Neural progenitor cell (in vitro differentiated cells): ENCODE measurements at regions not wholly inside any gene's neighbourhood (a gene's known extent, or its start where the extent isn't known, plus 50 kb on each side); places are given as distances from the start of the nearest gene placed in this dataset.

Experiments
- DNase-seq: peaks from one replicate; pipeline ENCODE4 v3.0.0-alpha.2; 2016; ENCODE audit warnings: low spot score
- H2AFZ ChIP-seq: fragments of 200-600 bp; sonication (generic); replicated peaks from 2 replicates; pipeline ENCODE4 v1.6.1; 2016; ENCODE audit warnings: antibody characterized with exemption
- H3F3A ChIP-seq: fragments of 200-600 bp; sonication (generic); 2 replicates; pipeline ENCODE4 v1.6.1; 2016; ENCODE audit warnings: antibody characterized with exemption, low read depth
- H3K27ac ChIP-seq: fragments of 200-600 bp; sonication (generic); 2 replicates; pipeline ENCODE4 v1.5.1; 2016; ENCODE audit warnings: mild to moderate bottlenecking
- H3K27me3 ChIP-seq: fragments of 200-600 bp; sonication (generic); 2 replicates; pipeline ENCODE4 v1.6.1; 2016; ENCODE audit warnings: mild to moderate bottlenecking, moderate library complexity
- H3K36me3 ChIP-seq: fragments of 200-600 bp; sonication (generic); 2 replicates; pipeline ENCODE4 v1.5.1; 2016
- H3K4me1 ChIP-seq: fragments of 200-600 bp; sonication (generic); 2 replicates; pipeline ENCODE4 v1.6.1; 2016; ENCODE audit warnings: mixed run types
- H3K4me2 ChIP-seq: fragments of 200-600 bp; sonication (generic); 2 replicates; pipeline ENCODE4 v1.6.1; 2016
- H3K4me3 ChIP-seq: fragments of 200-600 bp; sonication (generic); 2 replicates; pipeline ENCODE4 v1.5.1; 2016
- H3K79me2 ChIP-seq: fragments of 200-600 bp; sonication (generic); 2 replicates; pipeline ENCODE4 v1.6.1; 2016; ENCODE audit warnings: low read depth
- H3K9ac ChIP-seq: fragments of 200-600 bp; sonication (generic); 2 replicates; pipeline ENCODE4 v1.6.1; 2016
- H3K9me3 ChIP-seq: fragments of 200-600 bp; sonication (generic); 2 replicates; pipeline ENCODE4 v1.5.1; 2016; ENCODE audit warnings: low read depth
- H4K20me1 ChIP-seq: fragments of 200-600 bp; sonication (generic); 2 replicates; pipeline ENCODE4 v1.6.1; 2016; ENCODE audit warnings: low read depth
- H3K27ac Mint-ChIP-seq: 3 replicates; pipeline ENCODE4 v1.8.0; 2021; ENCODE audit warnings: mixed read lengths
- H3K27me3 Mint-ChIP-seq: 2 replicates; pipeline ENCODE4 v1.8.0; 2022; ENCODE audit warnings: low read depth, mild to moderate bottlenecking, inconsistent platforms, moderate library complexity, mixed read lengths; ENCODE audit not compliant: insufficient read depth
- H3K36me3 Mint-ChIP-seq: 3 replicates; pipeline ENCODE4 v1.8.0; 2021; ENCODE audit warnings: mixed read lengths
- H3K4me1 Mint-ChIP-seq: 3 replicates; pipeline ENCODE4 v1.8.0; 2021; ENCODE audit warnings: mixed read lengths
- H3K4me3 Mint-ChIP-seq: 3 replicates; pipeline ENCODE4 v1.8.0; 2021; ENCODE audit warnings: mild to moderate bottlenecking, moderate library complexity, mixed read lengths
- H3K9me3 Mint-ChIP-seq: 3 replicates; pipeline ENCODE4 v1.8.0; 2020; ENCODE audit warnings: mixed read lengths
- EZH2 ChIP-seq: fragments of 200-600 bp; sonication (generic); IDR thresholded peaks from 2 replicates; pipeline ENCODE4 v1.6.1; 2017; ENCODE audit warnings: antibody characterized with exemption, mild to moderate bottlenecking, moderate library complexity
- EZH2phosphoT487 ChIP-seq: fragments of 200-600 bp; sonication (generic); IDR thresholded peaks from 2 replicates; pipeline ENCODE4 v1.6.1; 2017; ENCODE audit warnings: antibody characterized with exemption
- TF ChIP-seq, protein P1 (sequence below): fragments of 200-600 bp; sonication (generic); IDR thresholded peaks from 2 replicates; pipeline ENCODE4 v1.5.1; 2017; ENCODE audit warnings: antibody characterized with exemption, mild to moderate bottlenecking

DNA sequence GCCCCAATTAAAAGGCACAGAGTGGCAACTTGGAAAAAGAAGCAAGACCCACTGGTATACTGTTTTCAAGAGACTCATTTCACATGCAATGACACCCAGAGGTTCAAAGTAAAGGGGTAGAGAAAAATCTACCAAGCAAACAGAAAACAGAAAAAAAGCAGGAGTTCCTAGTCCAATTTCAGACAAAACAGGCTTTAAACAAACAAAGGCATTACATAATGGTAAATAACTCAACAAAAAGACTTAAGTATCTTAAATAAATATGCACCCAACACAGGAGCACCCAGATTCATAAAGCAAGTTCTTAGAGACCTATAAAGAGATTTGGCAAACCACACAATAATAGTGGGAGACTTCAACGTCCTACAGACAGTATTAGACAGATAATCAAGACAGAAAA, 215.8 kb downstream of the SLCO4C1 start:
- no peak overlapping the region for H3K9ac ChIP-seq
- no peak overlapping the region for H3K27ac ChIP-seq
- H3K79me2 ChIP-seq: no peaks in the 10 kb centered on the region
- Mint-ChIP-seq H3K9me3 (peaks cover 9% of the 10 kb centered on the region), H3K27ac (no peak overlapping the region), H3K4me1 (peaks cover 10% of the 10 kb centered on the region), H3K36me3 (no peaks in the 10 kb centered on the region), H3K4me3 (no peak overlapping the region), H3K27me3 (peaks cover 2% of the 10 kb centered on the region)
- no peaks in the 10 kb centered on the region for H3K27me3 ChIP-seq
- peaks cover 8% of the 10 kb centered on the region for H3K4me1 ChIP-seq
- no peak overlapping the region for H2AFZ ChIP-seq
- TF ChIP-seq, protein P1, sequence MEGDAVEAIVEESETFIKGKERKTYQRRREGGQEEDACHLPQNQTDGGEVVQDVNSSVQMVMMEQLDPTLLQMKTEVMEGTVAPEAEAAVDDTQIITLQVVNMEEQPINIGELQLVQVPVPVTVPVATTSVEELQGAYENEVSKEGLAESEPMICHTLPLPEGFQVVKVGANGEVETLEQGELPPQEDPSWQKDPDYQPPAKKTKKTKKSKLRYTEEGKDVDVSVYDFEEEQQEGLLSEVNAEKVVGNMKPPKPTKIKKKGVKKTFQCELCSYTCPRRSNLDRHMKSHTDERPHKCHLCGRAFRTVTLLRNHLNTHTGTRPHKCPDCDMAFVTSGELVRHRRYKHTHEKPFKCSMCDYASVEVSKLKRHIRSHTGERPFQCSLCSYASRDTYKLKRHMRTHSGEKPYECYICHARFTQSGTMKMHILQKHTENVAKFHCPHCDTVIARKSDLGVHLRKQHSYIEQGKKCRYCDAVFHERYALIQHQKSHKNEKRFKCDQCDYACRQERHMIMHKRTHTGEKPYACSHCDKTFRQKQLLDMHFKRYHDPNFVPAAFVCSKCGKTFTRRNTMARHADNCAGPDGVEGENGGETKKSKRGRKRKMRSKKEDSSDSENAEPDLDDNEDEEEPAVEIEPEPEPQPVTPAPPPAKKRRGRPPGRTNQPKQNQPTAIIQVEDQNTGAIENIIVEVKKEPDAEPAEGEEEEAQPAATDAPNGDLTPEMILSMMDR: no peak
- TF ChIP-seq EZH2phosphoT487: no peak
- no peak for TF ChIP-seq EZH2
- no peaks in the 10 kb centered on the region for H4K20me1 ChIP-seq
- no peak overlapping the region for H3K4me2 ChIP-seq
- no peaks in the 10 kb centered on the region for H3K36me3 ChIP-seq
- no peaks in the 10 kb centered on the region for H3K9me3 ChIP-seq
- H3K4me3 ChIP-seq: no peak overlapping the region
- H3F3A ChIP-seq: no peaks in the 10 kb centered on the region
- no peak for DNase-seq

DNA sequence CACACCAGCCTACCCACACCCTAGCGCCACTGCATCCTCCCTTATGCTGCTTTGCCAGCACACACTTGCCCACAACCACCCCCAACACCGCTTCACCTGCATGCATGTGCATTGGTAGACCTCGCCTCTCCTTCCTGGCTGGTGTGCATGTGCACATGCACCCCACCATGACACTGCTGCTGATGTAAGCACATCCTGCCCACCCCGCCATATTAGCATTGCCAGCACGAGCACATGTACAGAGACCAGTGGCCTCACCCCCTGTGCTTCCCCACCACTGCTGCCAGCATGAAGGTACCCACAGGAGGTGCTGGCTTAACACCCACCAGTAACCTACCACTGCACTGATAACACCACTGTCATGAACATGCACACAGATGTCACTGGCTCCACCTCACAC, 218.2 kb downstream of the SLCO4C1 start:
- Histone ChIP-seq H3K9ac (no peak overlapping the region), H3K27ac (no peak overlapping the region), H3F3A (no peaks in the 10 kb centered on the region), H3K27me3 (no peaks in the 10 kb centered on the region), H3K79me2 (no peaks in the 10 kb centered on the region), H3K9me3 (no peaks in the 10 kb centered on the region), H3K36me3 (no peaks in the 10 kb centered on the region), H4K20me1 (no peaks in the 10 kb centered on the region), H3K4me1 (peaks cover 8% of the 10 kb centered on the region), H2AFZ (no peak overlapping the region), H3K4me3 (no peak overlapping the region), H3K4me2 (no peak overlapping the region)
- peaks cover 2% of the 10 kb centered on the region for H3K27me3 Mint-ChIP-seq
- TF ChIP-seq EZH2 (no peak), EZH2phosphoT487 (no peak)
- TF ChIP-seq, protein P1: no peak
- no peak overlapping the region for H3K4me3 Mint-ChIP-seq
- H3K36me3 Mint-ChIP-seq: no peaks in the 10 kb centered on the region
- peaks cover 10% of the 10 kb centered on the region for H3K4me1 Mint-ChIP-seq
- peak overlapping the region; percentile 7 for H3K27ac Mint-ChIP-seq
- peaks cover 6% of the 10 kb centered on the region for H3K9me3 Mint-ChIP-seq
- no peak for DNase-seq

DNA sequence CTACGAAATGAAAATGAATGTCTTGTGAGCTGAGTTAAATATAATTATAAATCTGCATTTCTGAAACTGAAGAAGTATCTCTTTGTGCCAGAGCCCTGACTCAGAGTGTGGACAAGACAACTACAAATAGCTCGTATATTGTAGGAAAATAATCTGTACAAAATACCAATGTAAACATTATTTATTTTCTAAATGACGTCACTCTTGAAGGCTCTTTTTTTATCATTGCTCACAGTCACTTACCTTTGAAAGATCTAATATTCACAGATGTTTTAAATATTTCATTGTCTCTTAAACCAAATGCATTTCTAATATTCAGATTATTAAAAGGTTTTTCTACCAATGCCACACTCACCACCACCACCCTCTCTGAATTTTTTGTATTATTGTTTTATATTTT, 226.1 kb downstream of the SLCO4C1 start:
- Histone ChIP-seq H3K36me3 (no peaks in the 10 kb centered on the region), H3F3A (no peaks in the 10 kb centered on the region), H4K20me1 (no peaks in the 10 kb centered on the region), H3K9me3 (no peaks in the 10 kb centered on the region), H3K79me2 (no peaks in the 10 kb centered on the region), H3K27me3 (no peaks in the 10 kb centered on the region), H3K4me2 (no peak overlapping the region), H3K4me3 (no peak overlapping the region), H2AFZ (no peak overlapping the region), H3K27ac (no peak overlapping the region), H3K9ac (no peak overlapping the region), H3K4me1 (no peaks in the 10 kb centered on the region)
- Mint-ChIP-seq H3K4me1 (no peaks in the 10 kb centered on the region), H3K27ac (no peak overlapping the region), H3K36me3 (no peaks in the 10 kb centered on the region), H3K4me3 (no peak overlapping the region), H3K27me3 (no peaks in the 10 kb centered on the region), H3K9me3 (no peaks in the 10 kb centered on the region)
- TF ChIP-seq EZH2phosphoT487 (no peak), EZH2 (no peak)
- TF ChIP-seq, protein P1: no peak
- no peak for DNase-seq

DNA sequence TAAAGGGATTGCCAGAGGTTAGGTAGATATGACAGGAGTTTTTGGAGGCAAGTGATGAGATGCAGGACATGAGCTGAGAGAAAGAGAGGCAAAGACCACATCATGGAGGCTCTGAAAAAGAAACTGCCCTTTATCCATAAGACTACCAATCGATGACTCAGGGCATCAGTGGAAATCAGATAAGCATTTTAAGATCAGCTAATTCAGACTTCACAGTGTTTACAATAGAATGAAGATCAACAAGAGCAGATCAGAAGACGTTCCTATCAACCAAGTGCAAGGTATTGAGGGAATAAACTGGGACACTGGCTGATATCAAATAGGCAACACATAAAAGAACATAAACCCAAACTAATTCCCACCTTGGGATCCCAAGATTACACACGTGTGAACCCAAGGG, 227.2 kb downstream of the SLCO4C1 start:
- Histone ChIP-seq H3K27ac (no peak overlapping the region), H3K79me2 (no peaks in the 10 kb centered on the region), H4K20me1 (no peaks in the 10 kb centered on the region), H2AFZ (no peak overlapping the region), H3K36me3 (no peaks in the 10 kb centered on the region), H3F3A (no peaks in the 10 kb centered on the region), H3K27me3 (no peaks in the 10 kb centered on the region), H3K4me3 (no peak overlapping the region), H3K4me2 (no peak overlapping the region), H3K9ac (no peak overlapping the region), H3K4me1 (no peaks in the 10 kb centered on the region), H3K9me3 (no peaks in the 10 kb centered on the region)
- Mint-ChIP-seq H3K27me3 (no peaks in the 10 kb centered on the region), H3K27ac (no peak overlapping the region), H3K4me3 (no peak overlapping the region), H3K36me3 (no peaks in the 10 kb centered on the region), H3K9me3 (no peaks in the 10 kb centered on the region), H3K4me1 (no peaks in the 10 kb centered on the region)
- TF ChIP-seq EZH2phosphoT487 (no peak), EZH2 (no peak)
- TF ChIP-seq, protein P1: no peak
- DNase-seq: no peak
